ENCODE measurements at regions not wholly inside any gene's neighbourhood (a gene's known extent, or its start where the extent isn't known, plus 50 kb on each side); places are given as distances from the start of the nearest gene placed in this dataset.

- intact Hi-C loops (cut with DNase I; ENCODE audit: low total_unique reads) = no loop called here
- TF ChIP-seq CTCF (IDR thresholded peaks at IDR 0.05) (no peak), POLR2A (IDR thresholded peaks at IDR 0.05) (no peak)
- 92% methylated on average over 10 of the region's 10 CpGs for WGBS, 2 donors
- no peak overlapping the region for H3K4me3 ChIP-seq (ENCODE audit: low read depth, poor library complexity, severe bottlenecking)
- no peak for DNase-seq (ENCODE audit: low spot score in 2 of 2)
Measured at GRCh38 chr10:47237316-47238260, 62.4 kb upstream of the GDF10 start.

- DNase-seq (ENCODE audit: low spot score in 2 of 2) = no peak
- TF ChIP-seq CTCF (IDR thresholded peaks at IDR 0.05) (no peak), POLR2A (IDR thresholded peaks at IDR 0.05) (no peak)
- no peak overlapping the region for H3K4me3 ChIP-seq (ENCODE audit: low read depth, poor library complexity, severe bottlenecking)
- WGBS, 2 donors = 93 to 94% methylated on average over 7 of the region's 7 CpGs
- intact Hi-C loops (cut with DNase I; ENCODE audit: low total_unique reads) = no loop called here
Measured at GRCh38 chr10:47238331-47239095, 61.5 kb upstream of the GDF10 start.

GRCh38 chr10:47239211-47239610 is 60.8 kb upstream of the GDF10 start:
- 83 to 85% methylated on average over 2 to 3 of the region's 3 CpGs for WGBS, 2 donors
- TF ChIP-seq CTCF (IDR thresholded peaks at IDR 0.05) (no peak), POLR2A (IDR thresholded peaks at IDR 0.05) (no peak)
- intact Hi-C loops (cut with DNase I; ENCODE audit: low total_unique reads) = no loop called here
- H3K4me3 ChIP-seq (ENCODE audit: low read depth, poor library complexity, severe bottlenecking) = no peak overlapping the region
- no peak for DNase-seq (ENCODE audit: low spot score in 2 of 2)

- intact Hi-C loops (cut with DNase I; ENCODE audit: low total_unique reads) = no loop called here
- 93 to 100% methylated on average over 1 of the region's 1 CpG for WGBS, 2 donors
- DNase-seq (ENCODE audit: low spot score in 2 of 2) = no peak
- no peak overlapping the region for H3K4me3 ChIP-seq (ENCODE audit: low read depth, poor library complexity, severe bottlenecking)
- TF ChIP-seq POLR2A (IDR thresholded peaks at IDR 0.05) (no peak), CTCF (IDR thresholded peaks at IDR 0.05) (no peak)
Measured at GRCh38 chr10:47240173-47240572, 59.8 kb upstream of the GDF10 start.

- TF ChIP-seq POLR2A (IDR thresholded peaks at IDR 0.05) = no peak
- TF ChIP-seq CTCF (IDR thresholded peaks at IDR 0.05) = no peak
- DNase-seq (ENCODE audit: low spot score in 2 of 2) = no peak
- intact Hi-C loops (cut with DNase I; ENCODE audit: low total_unique reads) = no loop called here
Measured at GRCh38 chr10:47241256-47241655, 58.7 kb upstream of the GDF10 start.

More at GRCh38 chr10:47241256-47241655, 58.7 kb upstream of the GDF10 start:
- no peak overlapping the region for H3K4me3 ChIP-seq (ENCODE audit: low read depth, poor library complexity, severe bottlenecking)
- WGBS, 2 donors = 64 to 76% methylated on average over 2 of the region's 2 CpGs

All from lower leg skin (tissue), 4 donors.